ENCODE measurements at regions not wholly inside any gene's neighbourhood (a gene's known extent, or its start where the extent isn't known, plus 50 kb on each side); places are given as distances from the start of the nearest gene placed in this dataset.
"Not testable (repeated sequence)": the region's sequence is repeated elsewhere in the genome, so short reads cannot be mapped to it uniquely, and the experiment has no call there.

DNA sequence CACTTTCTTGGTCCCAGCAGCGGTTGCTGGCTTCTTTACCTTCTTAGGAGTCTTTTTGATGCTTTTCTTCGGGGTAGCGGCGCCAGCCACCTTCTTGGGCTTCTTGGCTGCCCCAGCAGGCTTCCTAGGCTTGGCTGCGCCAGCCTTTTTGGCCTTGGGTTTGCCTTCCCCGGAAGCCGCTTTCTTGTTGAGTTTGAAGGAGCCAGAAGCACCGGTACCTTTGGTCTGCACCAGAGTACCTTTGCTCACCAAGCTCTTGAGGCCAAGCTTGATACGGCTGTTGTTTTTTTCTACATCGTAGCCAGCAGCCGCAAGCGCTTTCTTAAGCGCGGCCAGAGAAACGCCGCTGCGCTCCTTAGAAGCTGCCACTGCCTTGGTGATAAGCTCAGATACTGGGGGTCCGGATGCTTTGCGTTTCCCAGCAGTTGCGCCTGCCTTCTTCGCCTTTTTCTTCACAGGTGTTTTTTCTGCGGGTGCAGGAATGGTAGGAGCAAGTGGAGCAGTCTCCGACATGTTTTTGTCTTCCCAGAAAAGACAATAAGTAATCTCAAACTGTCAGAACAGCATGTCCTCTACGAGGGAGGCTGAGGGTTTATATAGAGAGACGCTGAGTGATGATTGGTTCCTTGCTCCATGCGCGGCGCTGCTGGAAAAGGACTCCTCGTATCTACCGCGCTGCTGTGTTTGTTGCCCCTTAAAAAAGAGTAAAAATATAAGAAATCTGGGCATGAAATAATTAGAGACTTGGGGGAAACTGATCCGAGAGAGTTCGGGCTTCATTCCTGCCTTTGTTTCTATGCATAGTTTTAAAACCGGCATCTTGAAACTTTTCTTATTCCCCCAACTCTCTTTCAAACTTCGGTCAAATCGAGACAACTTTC, 130.3 kb upstream of the BTN3A2 start:
- peak overlapping the region; percentile 49 for H2BK12ac ChIP-seq (ENCODE audit: low read length)
- H4K8ac ChIP-seq (ENCODE audit: low read depth, low read length): peak overlapping the region; percentile 85
- peak overlapping the region; percentile 65 for H4K91ac ChIP-seq (ENCODE audit: low read depth, low read length)
- peaks cover 2 to 3% of the 10 kb centered on the region in 2 experiments for H3K4me1 ChIP-seq (ENCODE audit: control insufficient read depth in 1 of 2, insufficient read depth in 2 of 2, low read length in 2 of 2)
- H2AK5ac ChIP-seq (ENCODE audit: low read length): peak overlapping the region; percentile 69
- no peaks in the 10 kb centered on the region for H3K27me3 ChIP-seq (ENCODE audit: insufficient read depth, low read length)
- 100% methylated on average over 2 of the region's 36 CpGs for WGBS (ENCODE audit: extremely low coverage, insufficient coverage, insufficient read length)
- H3K79me2 ChIP-seq (ENCODE audit: control insufficient read depth, insufficient read depth, low read length, poor library complexity): peaks cover 7% of the 10 kb centered on the region
- H2BK5ac ChIP-seq (ENCODE audit: low read depth, low read length, poor library complexity): peak overlapping the region; percentile 61
- H3K18ac ChIP-seq (ENCODE audit: low read length): peak overlapping the region; percentile 95
- H3K9me3 ChIP-seq (ENCODE audit: insufficient read depth, low read depth, low read length): no peaks in the 10 kb centered on the region
- DNase-seq: peak; percentile 58 to 76
- peak overlapping the region; percentile 81 for H3K9ac ChIP-seq (ENCODE audit: low read length)
- H3K4me3 ChIP-seq (ENCODE audit: low read depth, low read length): peak overlapping the region; percentile 68
- H3K36me3 ChIP-seq (ENCODE audit: control insufficient read depth in 1 of 2, insufficient read depth in 2 of 2, low read length in 2 of 2): no peaks in the 10 kb centered on the region
- no peak overlapping the region for H3K23ac ChIP-seq (ENCODE audit: low read length)
- peak overlapping the region; percentile 75 for H3K4ac ChIP-seq (ENCODE audit: low read depth, low read length)
- peak overlapping the region; percentile 45 for H2AFZ ChIP-seq (ENCODE audit: insufficient read depth, low read length, poor library complexity)
- peak overlapping the region; percentile 64 for H3K14ac ChIP-seq (ENCODE audit: low read length)
- peaks cover 9% of the 10 kb centered on the region for H3K79me1 ChIP-seq (ENCODE audit: low read length)
- peak overlapping the region; percentile 77 for H4K12ac ChIP-seq (ENCODE audit: low read depth, low read length)
- H2BK120ac ChIP-seq (ENCODE audit: insufficient read depth, low read length, poor library complexity): peak overlapping the region; percentile 63
- H3K27ac ChIP-seq (ENCODE audit: low read depth, low read length): peak overlapping the region; percentile 39
- peak overlapping the region; percentile 71 for H3K4me2 ChIP-seq (ENCODE audit: low read length)

DNA sequence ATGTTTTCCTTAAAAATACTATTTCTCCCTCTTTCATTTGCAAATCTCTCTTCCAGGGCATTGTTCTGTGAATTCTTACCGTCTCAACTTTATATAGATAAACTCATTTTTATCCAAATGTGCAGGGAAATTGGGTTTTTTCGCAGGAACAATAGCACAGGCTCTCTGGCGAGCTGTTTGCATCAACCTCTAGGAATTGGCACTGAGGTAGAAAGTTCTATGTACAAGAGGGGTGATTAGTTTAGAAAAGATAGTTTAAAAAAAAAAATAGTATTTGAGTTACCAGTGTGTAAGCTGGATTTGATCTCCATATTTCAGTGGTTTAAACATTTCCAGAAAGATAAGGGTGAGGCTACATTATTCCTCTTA, 129.7 kb upstream of the BTN3A2 start:
- Histone ChIP-seq H3K18ac (ENCODE audit: low read length) (no peak overlapping the region), H2BK5ac (ENCODE audit: low read depth, low read length, poor library complexity) (no peak overlapping the region), H3K79me2 (ENCODE audit: control insufficient read depth, insufficient read depth, low read length, poor library complexity) (peaks cover 7% of the 10 kb centered on the region), H3K36me3 (ENCODE audit: control insufficient read depth in 1 of 2, insufficient read depth in 2 of 2, low read length in 2 of 2) (no peaks in the 10 kb centered on the region), H4K91ac (ENCODE audit: low read depth, low read length) (no peak overlapping the region), H3K14ac (ENCODE audit: low read length) (no peak overlapping the region), H3K23ac (ENCODE audit: low read length) (no peak overlapping the region), H3K4me1 (ENCODE audit: control insufficient read depth in 1 of 2, insufficient read depth in 2 of 2, low read length in 2 of 2) (peaks cover 2 to 3% of the 10 kb centered on the region in 2 experiments), H2BK120ac (ENCODE audit: insufficient read depth, low read length, poor library complexity) (no peak overlapping the region), H3K4me2 (ENCODE audit: low read length) (peak overlapping the region; percentile 71), H3K9ac (ENCODE audit: low read length) (no peak overlapping the region), H3K79me1 (ENCODE audit: low read length) (peaks cover 10% of the 10 kb centered on the region), H3K9me3 (ENCODE audit: insufficient read depth, low read depth, low read length) (no peaks in the 10 kb centered on the region), H3K27ac (ENCODE audit: low read depth, low read length) (no peak overlapping the region), H3K4ac (ENCODE audit: low read depth, low read length) (no peak overlapping the region), H2AFZ (ENCODE audit: insufficient read depth, low read length, poor library complexity) (no peak overlapping the region), H4K12ac (ENCODE audit: low read depth, low read length) (no peak overlapping the region), H3K4me3 (ENCODE audit: low read depth, low read length) (no peak overlapping the region), H2AK5ac (ENCODE audit: low read length) (no peak overlapping the region), H2BK12ac (ENCODE audit: low read length) (no peak overlapping the region), H3K27me3 (ENCODE audit: insufficient read depth, low read length) (no peaks in the 10 kb centered on the region), H4K8ac (ENCODE audit: low read depth, low read length) (no peak overlapping the region)
- no peak for DNase-seq
- WGBS (ENCODE audit: extremely low coverage, insufficient coverage, insufficient read length): no CpG with 5 or more reads among the region's 3 CpGs

DNA sequence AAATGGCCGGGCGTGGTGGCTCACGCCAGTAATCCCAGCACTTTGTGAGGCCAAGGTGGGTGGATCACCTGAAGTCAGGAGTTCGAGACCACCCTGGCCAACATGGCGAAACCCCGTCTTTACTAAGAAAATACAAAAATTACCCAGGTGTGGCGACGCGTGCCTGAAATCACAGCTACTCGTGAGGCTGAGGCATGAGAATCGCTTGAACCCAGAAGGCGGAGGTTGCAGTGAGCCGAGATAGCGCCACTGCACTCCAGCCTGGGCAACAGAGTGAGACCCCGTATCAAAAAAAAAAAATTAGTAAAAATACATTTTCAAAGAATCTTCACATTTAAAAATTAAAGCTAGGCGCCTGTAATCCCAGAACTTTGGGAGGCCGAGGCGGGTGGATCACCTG, 125.6 kb upstream of the BTN3A2 start:
- not testable (repeated sequence) for H2AK5ac ChIP-seq (ENCODE audit: low read length)

DNA sequence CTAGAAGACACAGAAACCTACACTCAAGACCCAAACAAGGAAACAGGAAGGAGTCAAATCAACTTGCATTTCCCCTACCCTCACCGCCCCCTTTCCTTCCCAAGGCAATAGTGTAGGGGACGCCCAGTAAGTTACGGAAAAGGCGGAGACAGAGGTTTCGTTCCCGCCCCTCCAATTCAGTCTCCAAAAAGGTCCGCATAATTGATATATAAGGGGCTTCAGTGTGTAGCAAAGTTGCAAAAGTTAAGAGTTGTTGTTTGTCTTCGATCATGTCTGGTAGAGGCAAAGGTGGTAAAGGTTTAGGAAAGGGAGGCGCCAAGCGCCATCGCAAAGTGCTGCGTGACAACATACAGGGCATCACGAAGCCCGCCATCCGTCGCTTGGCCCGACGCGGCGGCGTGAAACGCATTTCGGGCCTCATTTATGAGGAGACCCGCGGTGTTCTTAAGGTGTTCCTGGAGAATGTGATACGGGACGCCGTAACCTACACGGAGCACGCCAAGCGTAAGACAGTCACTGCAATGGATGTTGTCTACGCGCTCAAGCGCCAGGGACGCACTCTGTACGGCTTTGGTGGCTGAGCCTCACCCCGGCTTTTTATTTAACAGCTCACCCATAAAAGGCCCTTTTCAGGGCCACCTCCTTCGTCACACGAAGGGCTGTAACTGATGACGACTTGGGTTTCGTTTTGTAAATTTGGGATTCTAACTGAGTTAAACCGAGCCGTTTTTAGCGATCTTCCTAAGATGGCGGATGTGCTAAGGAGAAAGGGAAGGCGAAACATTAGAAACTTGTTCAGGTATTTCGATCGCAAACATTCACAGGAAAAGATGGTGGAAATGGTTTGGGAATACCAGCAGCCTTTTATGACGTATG, 124.6 kb upstream of the BTN3A2 start:
- peaks cover 14% of the 10 kb centered on the region for H3K79me1 ChIP-seq (ENCODE audit: low read length)
- H3K36me3 ChIP-seq (ENCODE audit: control insufficient read depth in 1 of 2, insufficient read depth in 2 of 2, low read length in 2 of 2): no peaks in the 10 kb centered on the region
- H3K23ac ChIP-seq (ENCODE audit: low read length): no peak overlapping the region
- H2BK5ac ChIP-seq (ENCODE audit: low read depth, low read length, poor library complexity): peak overlapping the region; percentile 87
- H3K4ac ChIP-seq (ENCODE audit: low read depth, low read length): peak overlapping the region; percentile 20
- no CpG with 5 or more reads among the region's 49 CpGs for WGBS (ENCODE audit: extremely low coverage, insufficient coverage, insufficient read length)
- peak overlapping the region; percentile 91 for H3K14ac ChIP-seq (ENCODE audit: low read length)
- no peaks in the 10 kb centered on the region for H3K9me3 ChIP-seq (ENCODE audit: insufficient read depth, low read depth, low read length)
- H3K4me3 ChIP-seq (ENCODE audit: low read depth, low read length): peak overlapping the region; percentile 78
- H3K18ac ChIP-seq (ENCODE audit: low read length): peak overlapping the region; percentile 95
- peak overlapping the region; percentile 67 for H3K4me2 ChIP-seq (ENCODE audit: low read length)
- H4K8ac ChIP-seq (ENCODE audit: low read depth, low read length): peak overlapping the region; percentile 95
- H2BK12ac ChIP-seq (ENCODE audit: low read length): peak overlapping the region; percentile 45
- peaks cover 0 to 6% of the 10 kb centered on the region in 2 experiments for H3K4me1 ChIP-seq (ENCODE audit: control insufficient read depth in 1 of 2, insufficient read depth in 2 of 2, low read length in 2 of 2)
- H4K12ac ChIP-seq (ENCODE audit: low read depth, low read length): peak overlapping the region; percentile 83
- H3K27ac ChIP-seq (ENCODE audit: low read depth, low read length): peak overlapping the region; percentile 82
- H2AFZ ChIP-seq (ENCODE audit: insufficient read depth, low read length, poor library complexity): peak overlapping the region; percentile 50
- H3K9ac ChIP-seq (ENCODE audit: low read length): peak overlapping the region; percentile 74
- H3K27me3 ChIP-seq (ENCODE audit: insufficient read depth, low read length): no peaks in the 10 kb centered on the region
- H3K79me2 ChIP-seq (ENCODE audit: control insufficient read depth, insufficient read depth, low read length, poor library complexity): peaks cover 3% of the 10 kb centered on the region
- DNase-seq: peak; percentile 65 to 84
- H2BK120ac ChIP-seq (ENCODE audit: insufficient read depth, low read length, poor library complexity): peak overlapping the region; percentile 90
- peak overlapping the region; percentile 84 for H4K91ac ChIP-seq (ENCODE audit: low read depth, low read length)
- H2AK5ac ChIP-seq (ENCODE audit: low read length): peak overlapping the region; percentile 87

More for the DNA sequence above, 125.6 kb upstream of the BTN3A2 start:
- H3K4me2 ChIP-seq (ENCODE audit: low read length); H3K79me2 ChIP-seq (ENCODE audit: control insufficient read depth, insufficient read depth, low read length, poor library complexity); H2BK120ac ChIP-seq (ENCODE audit: insufficient read depth, low read length, poor library complexity); H3K18ac ChIP-seq (ENCODE audit: low read length); H3K9me3 ChIP-seq (ENCODE audit: insufficient read depth, low read depth, low read length); H2BK5ac ChIP-seq (ENCODE audit: low read depth, low read length, poor library complexity); H3K27ac ChIP-seq (ENCODE audit: low read depth, low read length); H3K14ac ChIP-seq (ENCODE audit: low read length); H3K27me3 ChIP-seq (ENCODE audit: insufficient read depth, low read length); H3K4ac ChIP-seq (ENCODE audit: low read depth, low read length); H3K36me3 ChIP-seq (ENCODE audit: control insufficient read depth in 1 of 2, insufficient read depth in 2 of 2, low read length in 2 of 2); DNase-seq; H3K23ac ChIP-seq (ENCODE audit: low read length); H3K4me3 ChIP-seq (ENCODE audit: low read depth, low read length); H3K4me1 ChIP-seq (ENCODE audit: control insufficient read depth in 1 of 2, insufficient read depth in 2 of 2, low read length in 2 of 2); H2AFZ ChIP-seq (ENCODE audit: insufficient read depth, low read length, poor library complexity); H3K9ac ChIP-seq (ENCODE audit: low read length): not testable (repeated sequence)
- Histone ChIP-seq H4K12ac (ENCODE audit: low read depth, low read length) (peak overlapping the region; percentile 51), H2BK12ac (ENCODE audit: low read length) (peak overlapping the region; percentile 40), H3K79me1 (ENCODE audit: low read length) (peaks cover 16% of the 10 kb centered on the region), H4K91ac (ENCODE audit: low read depth, low read length) (peak overlapping the region; percentile 24), H4K8ac (ENCODE audit: low read depth, low read length) (peak overlapping the region; percentile 75)
- no CpG with 5 or more reads among the region's 18 CpGs for WGBS (ENCODE audit: extremely low coverage, insufficient coverage, insufficient read length)
